ENCODE measurements at regions not wholly inside any gene's neighbourhood (a gene's known extent, or its start where the extent isn't known, plus 50 kb on each side); places are given as distances from the start of the nearest gene placed in this dataset.

GRCh38 chr5:130476325-130476724, 572.1 kb downstream of the CHSY3 start:
- no peak for TF ChIP-seq ZNF274 (IDR thresholded peaks at IDR 0.05; ENCODE audit: low read depth, low read length)
- TF ChIP-seq YY1 (IDR thresholded peaks at IDR 0.05; ENCODE audit: insufficient read depth, insufficient read length): no peak

All from NT2/D1 (cell line).